Ovary (tissue), 7 donors: ENCODE measurements at regions not wholly inside any gene's neighbourhood (a gene's known extent, or its start where the extent isn't known, plus 50 kb on each side); places are given as distances from the start of the nearest gene placed in this dataset. TPM values are rescaled to one million over a fixed set of nuclear protein-coding genes. Genes with fewer than 3 reads are reported as not detected.

ENCODE experiments used
- DNase-seq, 5 donors: peaks; one replicate each; pipeline ENCODE4 v3.0.0-alpha.2; 2019 to 2020
- H3K27ac ChIP-seq, 2 donors: fragments of 200-600 bp; one replicate each; pipeline versions ENCODE4 v1.5.1 to v1.8.0; 2019 to 2022
- H3K27me3 ChIP-seq: fragments of 200-600 bp; one replicate; pipeline ENCODE4 v1.8.0; 2022
- H3K36me3 ChIP-seq: fragments of 200-600 bp; sonication (generic); one replicate; pipeline ENCODE4 v1.5.1; 2019
- H3K4me1 ChIP-seq: one replicate; pipeline ENCODE4 v1.8.1; 2013; ENCODE audit warnings: mild to moderate bottlenecking, moderate library complexity; ENCODE audit not compliant: insufficient read depth
- H3K4me3 ChIP-seq: fragments of 200-600 bp; sonication (generic); one replicate; pipeline ENCODE4 v1.5.1; 2017
- H3K9me3 ChIP-seq, 2 donors: fragments of 200-600 bp in 1 of 2; sonication (generic) in 1 of 2; one replicate each; pipeline versions ENCODE4 v1.5.1 to v1.8.1; 2013 to 2019; ENCODE audit warnings: mild to moderate bottlenecking in 1 of 2, moderate library complexity in 1 of 2
- EP300 ChIP-seq: sonication (generic); formaldehyde crosslinking; IDR thresholded peaks from one replicate; pipeline ENCODE4 v1.6.1; 2017; ENCODE audit warnings: antibody characterized with exemption
- POLR2A ChIP-seq: fragments of 450-650 bp; IDR thresholded peaks from one replicate; pipeline ENCODE4 v1.6.1; 2017; ENCODE audit warnings: antibody characterized with exemption, mild to moderate bottlenecking, moderate library complexity
- WGBS, 3 donors: extraction: QIAGEN DNeasy Blood & Tissue Kit in 1 of 3; methylation state at CpG; one replicate each; pipeline versions ENCODE4 v1.1.5 to v1.1.7; 2013 to 2017; 5-methylcytosine and 5-hydroxymethylcytosine counted together
- intact Hi-C, 4 donors: fragments of 100-400 bp; cut with DNase I; formaldehyde crosslinking; loops; one replicate each; pipeline versions ENCODE4 v1.11.0 to v1.15.1; 2022 to 2023
- small RNA-seq: library from RNA; depleted of rRNA; stranded (forward); fragments of <200 nt; gene quantifications from one replicate; pipeline ENCODE3, GENCODE V24; 2016
- TF ChIP-seq, protein P1 (sequence below), 3 donors: fragments of 450-650 bp in 2 of 3; fragments of 200-600 bp in 1 of 3; IDR thresholded peaks; one replicate each; pipeline versions ENCODE4 v1.5.1 to v1.8.0; 2016 to 2022; ENCODE audit warnings: antibody characterized with exemption in 3 of 3, mild to moderate bottlenecking in 1 of 3
- donor health status: DM: no; HTN: no; CAD: no; lungs with moderate emphysema.
- donor health status: DM: no; HTN: no; CAD: no.
- donor health status: Bipolar disorder and iron deficiency.
- donor health status: DM: no; HTN: no; CAD: no.
- donor health status: DM: yes; HTN: yes; CAD: no.

DNA sequence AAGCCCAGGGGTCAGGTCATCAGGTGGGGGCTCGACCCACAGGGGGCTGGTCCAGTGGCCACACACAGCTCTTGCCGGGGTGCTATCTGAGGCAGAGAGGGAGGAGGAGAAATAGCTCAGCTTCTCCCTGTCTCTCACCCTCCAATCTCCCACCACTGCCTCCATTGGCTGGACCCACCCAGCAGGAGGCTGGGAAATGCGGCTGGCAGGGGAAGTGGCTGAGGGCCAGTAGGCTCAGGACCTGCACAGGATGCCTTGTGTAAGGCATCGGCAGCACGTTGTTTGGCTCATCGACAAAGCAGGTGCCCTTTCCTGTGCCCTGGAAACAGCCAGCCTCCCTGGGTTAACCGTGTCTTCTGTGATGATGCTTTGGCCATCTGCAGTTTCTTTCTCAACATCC lies 58.8 kb upstream of the SLC24A4 start:
- intact Hi-C loops, result no loop called here
- Histone ChIP-seq H3K27ac (no peak overlapping the region), H3K9me3 (no peaks in the 10 kb centered on the region), H3K36me3 (no peaks in the 10 kb centered on the region), H3K27me3 (no peaks in the 10 kb centered on the region), H3K4me3 (no peak overlapping the region), H3K4me1 (peaks cover 2% of the 10 kb centered on the region)
- WGBS, 3 donors, result 49 to 63% (median 54%) methylated on average over 7 of the region's 7 CpGs
- DNase-seq, result no peak
- TF ChIP-seq, protein P1, sequence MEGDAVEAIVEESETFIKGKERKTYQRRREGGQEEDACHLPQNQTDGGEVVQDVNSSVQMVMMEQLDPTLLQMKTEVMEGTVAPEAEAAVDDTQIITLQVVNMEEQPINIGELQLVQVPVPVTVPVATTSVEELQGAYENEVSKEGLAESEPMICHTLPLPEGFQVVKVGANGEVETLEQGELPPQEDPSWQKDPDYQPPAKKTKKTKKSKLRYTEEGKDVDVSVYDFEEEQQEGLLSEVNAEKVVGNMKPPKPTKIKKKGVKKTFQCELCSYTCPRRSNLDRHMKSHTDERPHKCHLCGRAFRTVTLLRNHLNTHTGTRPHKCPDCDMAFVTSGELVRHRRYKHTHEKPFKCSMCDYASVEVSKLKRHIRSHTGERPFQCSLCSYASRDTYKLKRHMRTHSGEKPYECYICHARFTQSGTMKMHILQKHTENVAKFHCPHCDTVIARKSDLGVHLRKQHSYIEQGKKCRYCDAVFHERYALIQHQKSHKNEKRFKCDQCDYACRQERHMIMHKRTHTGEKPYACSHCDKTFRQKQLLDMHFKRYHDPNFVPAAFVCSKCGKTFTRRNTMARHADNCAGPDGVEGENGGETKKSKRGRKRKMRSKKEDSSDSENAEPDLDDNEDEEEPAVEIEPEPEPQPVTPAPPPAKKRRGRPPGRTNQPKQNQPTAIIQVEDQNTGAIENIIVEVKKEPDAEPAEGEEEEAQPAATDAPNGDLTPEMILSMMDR (IDR thresholded peaks at IDR 0.05), result no peak
- TF ChIP-seq EP300, result no peak
- TF ChIP-seq POLR2A, result no peak

DNA sequence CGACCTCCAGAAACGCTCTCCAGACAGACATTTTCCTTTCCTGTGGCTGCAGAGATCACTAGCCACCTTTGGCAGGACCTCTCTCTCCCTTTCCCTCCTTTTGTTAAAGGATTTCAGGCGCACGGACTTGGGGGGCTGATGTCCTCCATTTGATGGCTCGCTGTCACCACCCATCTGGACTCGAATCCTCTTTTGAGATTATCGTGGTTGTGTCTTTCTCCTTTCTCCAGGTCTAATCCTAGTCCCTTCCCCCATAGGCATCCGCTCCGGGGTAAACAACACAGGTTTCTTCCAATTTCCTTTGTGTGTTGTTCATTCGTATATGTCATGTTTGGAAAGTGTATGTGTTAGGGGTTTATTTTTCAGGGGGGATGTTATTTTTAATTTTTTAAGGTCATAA lies 56.7 kb upstream of the SLC24A4 start:
- no peak overlapping the region for H3K4me3 ChIP-seq
- TF ChIP-seq POLR2A (no peak), EP300 (no peak)
- TF ChIP-seq, protein P1 (IDR thresholded peaks at IDR 0.05), result no peak
- H3K36me3 ChIP-seq, result no peaks in the 10 kb centered on the region
- 57 to 72% (median 61%) methylated on average over 10 of the region's 10 CpGs for WGBS, 3 donors
- intact Hi-C loops, result no loop called here
- no peaks in the 10 kb centered on the region for H3K27me3 ChIP-seq
- H3K27ac ChIP-seq, result no peak overlapping the region
- H3K9me3 ChIP-seq, result no peaks in the 10 kb centered on the region
- peaks cover 2% of the 10 kb centered on the region for H3K4me1 ChIP-seq
- DNase-seq, result no peak

Small RNA genes lying in the stretch of these regions (small RNA-seq; reads per million reads assigned to genes)
- gene RNU6-366P, result not detected
